HTR-8/SVneo (cell line): ENCODE measurements at regions not wholly inside any gene's neighbourhood (a gene's known extent, or its start where the extent isn't known, plus 50 kb on each side); places are given as distances from the start of the nearest gene placed in this dataset.

Experiments used
- DNase-seq: peaks from one replicate; pipeline ENCODE4 v3.0.0; 2011; ENCODE audit warnings: low spot score, mixed read lengths; ENCODE audit not compliant: insufficient read length
- FAIRE-seq: peaks from 2 replicates; lab custom pipeline; 2011; peaks lifted over from hg19 to GRCh38; lab: Jason Lieb, UNC

GRCh38 chr2:120439637-120440384 lies 93.9 kb downstream of the INHBB start:
- FAIRE-seq (no peak), DNase-seq (no peak)

- FAIRE-seq (peak; percentile 28), DNase-seq (no peak)
These were observed 94.8 kb downstream of the INHBB start for GRCh38 chr2:120440521-120441350.

- DNase-seq, result no peak
- no peak for FAIRE-seq
These were observed 95.4 kb downstream of the INHBB start for GRCh38 chr2:120441351-120441700.

DNA sequence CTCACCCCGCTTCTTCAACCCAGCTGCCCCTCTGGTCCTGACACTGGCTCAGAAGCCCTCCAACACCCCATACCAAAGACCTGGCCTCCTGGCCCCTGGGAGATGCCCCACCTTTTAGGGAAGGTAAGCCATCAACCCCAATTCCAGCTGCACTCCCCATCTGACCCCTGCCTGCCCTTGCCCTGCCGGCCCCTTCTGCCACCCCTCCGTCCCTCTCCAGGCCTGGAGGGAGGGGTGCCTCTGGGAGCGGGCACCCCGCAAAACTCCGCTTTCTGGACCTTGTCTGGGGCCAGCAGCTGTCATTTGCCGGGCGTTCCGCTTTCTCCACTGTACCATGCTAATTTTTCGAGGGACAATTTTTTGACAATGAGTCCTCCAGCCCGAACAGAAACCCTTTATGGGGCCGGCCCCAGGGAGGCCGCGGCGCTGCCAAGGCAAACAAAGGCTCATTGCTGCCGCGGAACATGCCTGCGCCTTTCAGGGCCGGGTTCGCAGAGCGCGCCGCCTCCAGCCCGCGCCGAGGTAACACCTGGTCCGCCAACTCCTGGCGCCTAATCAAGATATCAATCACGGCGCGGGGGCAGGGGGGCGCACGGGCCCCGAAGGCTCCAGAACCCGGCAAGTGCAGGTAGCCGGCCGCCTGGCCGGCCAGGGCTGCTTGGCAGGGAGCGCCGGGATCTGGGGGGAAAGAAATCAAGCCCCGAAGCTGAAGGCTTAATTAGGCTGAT lies 96.0 kb downstream of the INHBB start:
- FAIRE-seq, result no peak

DNA sequence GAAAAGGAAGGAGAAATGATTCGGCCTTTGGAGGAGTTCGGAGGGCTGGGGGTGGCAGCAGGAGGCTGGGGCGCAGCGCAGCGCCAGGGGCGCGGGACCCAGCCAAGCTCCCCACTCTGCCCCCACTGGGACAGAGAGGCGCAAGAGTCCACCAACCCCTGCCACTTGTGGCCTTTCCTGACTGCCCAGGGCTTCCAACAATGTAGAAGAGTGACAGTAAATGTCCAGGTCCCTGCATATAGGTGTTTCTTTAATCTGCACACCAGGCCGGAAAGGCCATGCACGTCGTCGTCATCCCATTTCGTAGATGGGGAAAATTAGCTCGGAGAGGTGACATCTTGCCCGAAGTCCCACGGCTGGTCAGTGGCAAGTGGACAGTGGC lies 96.6 kb downstream of the INHBB start:
- FAIRE-seq (no peak), DNase-seq (no peak)

More for the DNA sequence above, 96.0 kb downstream of the INHBB start:
- DNase-seq, result no peak

GRCh38 chr2:120442923-120443571 lies 97.1 kb downstream of the INHBB start:
- no peak for FAIRE-seq
- no peak for DNase-seq

DNA sequence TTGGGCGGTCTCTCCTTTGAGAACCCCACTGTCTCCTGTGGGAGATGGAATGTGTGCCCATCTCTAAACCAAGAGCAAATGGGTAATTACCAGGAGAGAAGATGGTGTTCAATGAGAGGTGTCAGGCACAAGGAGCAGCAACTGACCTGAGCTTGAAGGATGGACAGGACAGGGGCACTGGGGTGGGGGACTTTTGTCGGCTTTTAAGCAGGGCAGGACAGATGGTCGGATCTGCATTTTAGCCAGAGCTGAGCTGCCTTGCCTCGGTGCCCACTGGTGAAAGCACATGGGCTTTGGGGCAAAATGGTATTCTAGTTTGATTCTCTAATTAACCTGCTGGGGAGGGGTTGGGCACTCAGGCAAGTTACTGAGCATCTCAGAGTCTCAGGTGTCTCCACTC lies 98.0 kb downstream of the INHBB start:
- DNase-seq, result no peak
- FAIRE-seq, result no peak

DNA sequence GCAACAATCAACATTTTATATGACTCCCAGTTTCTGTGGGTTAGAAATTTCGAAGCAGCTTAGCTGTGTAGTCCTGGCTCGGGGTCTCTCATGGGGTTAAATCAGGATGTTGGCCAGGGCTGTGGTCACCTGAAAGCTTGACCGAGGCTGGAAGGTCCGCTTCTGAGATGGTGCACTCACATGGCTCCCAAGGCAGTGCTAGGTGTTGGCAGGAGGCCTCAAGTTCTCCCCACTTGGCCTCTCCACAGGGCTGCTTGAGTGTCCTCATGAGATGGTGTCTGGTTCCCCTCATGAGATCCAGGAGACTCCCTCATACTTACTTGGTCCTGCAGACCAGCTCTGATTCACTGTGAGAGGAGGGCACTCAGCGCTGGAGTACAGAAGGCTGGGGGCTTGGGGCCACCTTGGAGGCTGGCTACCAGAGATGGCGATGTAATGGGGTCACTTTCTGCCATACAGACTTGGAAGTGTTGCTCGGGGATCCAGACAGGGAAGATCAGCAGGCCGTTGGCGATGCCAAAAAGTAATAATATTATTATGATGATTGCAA lies 98.8 kb downstream of the INHBB start:
- FAIRE-seq, result no peak

GRCh38 chr2:120445449-120446143 lies 99.7 kb downstream of the INHBB start:
- FAIRE-seq (no peak), DNase-seq (no peak)

More for the DNA sequence above, 98.8 kb downstream of the INHBB start:
- no peak for DNase-seq

DNA sequence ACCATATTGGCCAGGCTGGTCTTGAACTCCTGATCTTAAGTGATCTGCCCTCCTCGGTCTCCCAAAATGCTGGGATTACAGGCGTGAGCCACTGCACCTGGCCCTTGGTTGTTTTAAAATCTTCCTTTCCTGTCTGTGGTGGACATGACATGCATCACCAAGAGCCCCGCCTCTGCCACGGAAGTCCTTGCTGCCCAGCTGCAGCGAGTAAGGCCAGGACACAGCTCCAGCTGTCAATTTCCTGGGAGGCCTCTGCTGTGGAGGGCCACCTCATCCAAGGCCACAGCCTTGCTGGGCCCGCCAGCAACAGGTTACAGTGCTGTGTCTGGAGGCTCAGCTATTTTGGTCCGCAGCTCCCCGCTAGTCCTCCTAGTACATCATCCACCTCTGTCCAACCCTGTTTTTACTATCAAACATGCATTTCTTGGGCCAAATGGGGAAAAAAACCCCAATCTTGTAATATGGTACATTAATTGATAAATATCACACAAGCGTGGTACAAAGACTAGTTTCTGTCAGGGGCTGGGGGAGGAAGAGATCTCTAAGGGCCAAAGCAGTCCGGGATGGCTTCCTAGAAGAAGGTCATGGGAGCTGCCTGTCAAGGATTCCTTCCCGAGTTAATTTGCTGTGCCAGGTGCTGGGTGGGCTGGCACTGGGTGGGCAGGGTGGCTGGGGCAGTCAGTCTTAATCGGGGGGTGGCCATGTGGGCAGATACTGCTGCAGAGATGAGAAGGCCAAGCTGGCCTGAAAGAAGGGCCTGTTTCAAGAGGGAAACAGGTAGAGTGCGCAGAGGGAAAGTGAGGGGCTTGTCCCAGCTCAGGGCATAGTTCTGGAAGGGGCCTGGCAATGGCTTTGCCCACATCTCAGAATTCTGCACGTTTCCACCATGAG lies 100.5 kb downstream of the INHBB start:
- DNase-seq (no peak), FAIRE-seq (no peak)

DNA sequence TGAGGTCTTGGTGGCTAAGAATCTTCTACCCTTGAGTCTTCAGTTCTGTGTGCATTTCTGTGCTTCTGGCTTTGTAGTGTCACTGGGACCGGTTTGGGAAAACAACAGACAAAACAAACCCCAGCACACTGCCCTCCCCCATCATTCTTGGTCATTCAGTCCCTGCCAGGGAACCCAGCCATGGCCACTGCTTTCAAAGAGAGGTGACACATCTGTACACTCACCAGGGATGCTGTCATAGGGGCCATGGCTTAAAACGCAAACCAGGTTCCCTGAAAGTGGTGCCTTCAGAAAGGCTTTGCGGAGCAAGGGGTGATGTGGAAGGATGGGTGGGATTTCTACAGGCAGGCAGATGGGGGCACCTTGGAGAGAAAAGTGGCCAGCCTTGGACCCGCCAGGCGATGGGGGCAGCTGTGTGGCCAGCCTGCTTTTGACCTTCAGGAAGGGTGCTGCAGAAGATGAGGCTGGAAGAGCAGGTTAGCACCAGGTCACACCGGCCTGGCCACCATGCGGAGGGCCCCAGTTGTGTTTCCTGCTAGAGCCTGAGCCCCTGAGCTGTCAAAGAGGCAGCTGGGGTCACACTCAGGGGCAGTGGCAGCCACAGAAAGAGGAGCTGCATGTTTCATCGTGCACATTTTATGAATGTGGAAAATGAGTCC lies 101.3 kb downstream of the INHBB start:
- FAIRE-seq, result no peak
- DNase-seq, result no peak

DNA sequence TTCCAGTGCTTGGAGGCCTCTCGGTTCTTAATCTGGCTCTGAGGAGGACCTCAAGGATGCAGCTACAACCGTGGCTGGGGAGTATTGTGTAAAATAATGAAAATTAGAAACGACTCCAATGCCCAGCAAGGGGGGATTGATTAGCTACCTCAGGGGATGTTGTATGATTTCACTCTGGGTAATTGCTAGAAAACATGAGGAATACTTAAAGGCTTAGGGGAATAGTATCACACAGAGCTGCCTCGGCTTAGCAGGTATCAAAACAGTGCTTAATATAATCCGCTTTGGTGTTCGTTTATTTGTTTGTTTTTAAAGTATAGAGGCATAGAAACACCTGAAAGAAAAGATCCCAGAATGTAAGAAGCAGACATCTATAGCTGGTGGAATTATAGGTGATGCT lies 102.5 kb downstream of the INHBB start:
- FAIRE-seq, result no peak
- DNase-seq, result no peak

- DNase-seq (no peak), FAIRE-seq (no peak)
These were observed 103.2 kb downstream of the INHBB start for GRCh38 chr2:120448961-120449810.

GRCh38 chr2:120450196-120450820 lies 104.4 kb downstream of the INHBB start:
- no peak for DNase-seq
- FAIRE-seq, result no peak

DNA sequence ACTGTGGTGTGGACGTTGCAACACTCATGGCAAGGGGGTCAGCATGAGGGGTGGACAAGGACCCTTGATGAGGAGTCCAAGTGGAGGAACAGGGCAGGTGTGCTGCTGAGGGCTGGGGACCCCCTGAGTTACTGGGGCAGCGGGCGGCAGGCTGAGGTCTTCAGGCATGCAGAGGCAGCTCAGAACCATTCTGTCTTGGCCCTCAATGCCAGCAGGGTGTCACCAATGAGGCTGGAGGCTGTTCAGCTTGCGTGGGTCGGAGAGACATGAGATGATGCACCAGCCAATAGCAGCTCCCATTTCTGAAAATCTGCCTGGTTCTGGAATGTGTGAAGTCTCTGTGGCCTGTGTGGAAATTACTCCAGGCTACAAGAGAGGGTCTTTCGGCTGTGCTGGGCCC lies 105.4 kb downstream of the INHBB start:
- FAIRE-seq (no peak), DNase-seq (no peak)

GRCh38 chr2:120452131-120452530 lies 106.2 kb downstream of the INHBB start:
- FAIRE-seq, result no peak
- DNase-seq, result no peak
